K562 (cell line): ENCODE measurements at regions not wholly inside any gene's neighbourhood (a gene's known extent, or its start where the extent isn't known, plus 50 kb on each side); places are given as distances from the start of the nearest gene placed in this dataset.

Experiments
- CTCF ChIP-seq, 3 experiments: IDR thresholded peaks in 2 of 3; conservative IDR thresholded peaks in 1 of 3; 2 replicates each; pipeline ENCODE4 v1.5.1; 2011 to 2012; ENCODE audit warnings: low read length in 3 of 3, mild to moderate bottlenecking in 3 of 3, control low read depth in 2 of 3, improper control_type of control experiment in 1 of 3, inconsistent platforms in 1 of 3, low read depth in 1 of 3, mixed read lengths in 1 of 3, moderate library complexity in 1 of 3; ENCODE audit not compliant: insufficient read depth in 2 of 3
- ZNF184 ChIP-seq: sonication (generic); formaldehyde crosslinking; IDR thresholded peaks from 2 replicates; pipeline ENCODE4 v1.5.0; 2020; ENCODE audit warnings: missing genetic modification reagents
- ZNF444 ChIP-seq: fragments of 250-450 bp; sonication (Bioruptor Pico); IDR thresholded peaks from 2 replicates; pipeline ENCODE4 v1.4.0; 2020; ENCODE audit warnings: mild to moderate bottlenecking, moderate library complexity
- ZNF445 ChIP-seq: fragments of 250-450 bp; sonication (Bioruptor Pico); IDR thresholded peaks from 2 replicates; pipeline ENCODE4 v1.4.0; 2020; ENCODE audit warnings: low read depth, mild to moderate bottlenecking, moderate library complexity

- TF ChIP-seq ZNF445 (CRISPR knock-in tag) (no peak), ZNF184 (CRISPR knock-in tag) (no peak), CTCF (IDR thresholded peaks at IDR 0.05 in 2 of 3, conservative IDR thresholded peaks at IDR 0.05 in 1 of 3; ENCODE audit: insufficient read depth in 2 of 3, low read depth in 1 of 3, low read length in 3 of 3) (no peak), ZNF444 (CRISPR knock-in tag) (no peak)
Observed at GRCh38 chrX:2588049-2588448, 87.3 kb upstream of the DHRSX start.
